ENCODE measurements at regions not wholly inside any gene's neighbourhood (a gene's known extent, or its start where the extent isn't known, plus 50 kb on each side); places are given as distances from the start of the nearest gene placed in this dataset.

- Histone ChIP-seq H3K4me3 (no peak overlapping the region), H3K27ac (no peak overlapping the region)
- DNase-seq (ENCODE audit: low spot score) = no peak
- TF ChIP-seq CTCF (IDR thresholded peaks at IDR 0.05) = no peak
Measured at GRCh38 chr7:156034397-156034796, 222.1 kb upstream of the SHH start.

DNA sequence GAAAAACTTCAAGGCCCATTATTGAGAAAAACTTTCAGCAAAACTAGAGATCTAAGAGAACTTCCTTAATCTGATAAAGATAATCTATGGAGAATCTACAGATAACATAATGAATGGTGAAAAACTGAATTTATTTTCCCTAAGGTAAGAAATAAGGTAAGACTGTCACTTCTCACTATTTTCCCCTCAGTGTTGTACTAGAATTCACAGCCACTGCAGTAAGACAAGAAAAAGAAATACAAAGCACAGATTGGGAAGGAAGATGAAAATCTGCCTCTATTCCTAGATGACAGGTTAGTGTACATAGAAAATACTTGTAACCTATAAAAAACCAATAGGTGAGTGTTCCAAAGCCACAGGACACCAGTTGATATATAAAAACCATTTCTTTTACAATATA is 220.7 kb upstream of the SHH start:
- DNase-seq (ENCODE audit: low spot score) = no peak
- Histone ChIP-seq H3K27ac (no peak overlapping the region), H3K4me3 (no peak overlapping the region)
- TF ChIP-seq CTCF (IDR thresholded peaks at IDR 0.05) = no peak

- no peak for DNase-seq (ENCODE audit: low spot score)
- H3K4me3 ChIP-seq = no peak overlapping the region
- no peak overlapping the region for H3K27ac ChIP-seq
- TF ChIP-seq CTCF (IDR thresholded peaks at IDR 0.05) = no peak
Measured at GRCh38 chr7:156031679-156032478, 219.6 kb upstream of the SHH start.

GRCh38 chr7:156029460-156030007 is 217.3 kb upstream of the SHH start:
- TF ChIP-seq CTCF (IDR thresholded peaks at IDR 0.05) = no peak
- Histone ChIP-seq H3K27ac (no peak overlapping the region), H3K4me3 (no peak overlapping the region)
- DNase-seq (ENCODE audit: low spot score) = no peak

DNA sequence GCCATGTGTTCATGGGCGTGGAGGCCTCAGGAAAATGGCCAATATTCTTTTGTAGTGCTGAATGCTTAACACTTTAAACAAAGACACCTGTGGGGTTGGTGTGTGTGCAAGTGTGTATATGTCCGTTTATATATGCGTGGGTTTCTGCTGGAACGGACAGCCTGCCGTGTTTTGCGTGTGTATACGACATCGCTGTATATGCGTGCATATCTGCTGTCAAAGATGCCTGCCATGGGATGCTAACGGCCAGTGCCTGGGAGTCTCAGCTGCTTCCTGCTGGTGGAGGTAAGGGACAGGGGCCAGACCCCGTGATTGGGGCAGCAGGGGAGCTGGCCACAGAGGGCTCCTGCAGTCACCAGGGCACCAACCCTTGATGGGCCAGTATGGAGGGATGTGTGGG is 216.3 kb upstream of the SHH start:
- Histone ChIP-seq H3K4me3 (no peak overlapping the region), H3K27ac (no peak overlapping the region)
- no peak for DNase-seq (ENCODE audit: low spot score)
- TF ChIP-seq CTCF (IDR thresholded peaks at IDR 0.05) = no peak

DNA sequence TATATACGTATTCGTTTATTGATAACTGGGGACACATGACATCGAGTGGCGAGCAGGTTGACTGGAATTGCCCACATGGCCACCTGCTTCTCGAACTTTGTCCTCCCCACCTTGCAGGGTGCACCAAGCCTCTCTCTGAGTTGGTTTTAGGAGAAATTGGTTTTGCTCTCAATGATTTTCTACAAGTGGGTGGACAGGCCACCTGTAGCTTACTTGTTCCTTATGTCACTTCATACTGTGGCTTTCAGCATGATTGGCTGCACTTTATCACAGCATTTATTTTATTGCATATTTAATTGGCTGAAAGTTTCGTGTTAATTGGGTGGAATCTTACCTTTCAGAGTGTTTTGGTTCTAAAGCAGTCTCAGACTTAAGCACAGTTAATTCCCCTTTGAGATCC is 215.6 kb upstream of the SHH start:
- no peak for DNase-seq (ENCODE audit: low spot score)
- no peak for TF ChIP-seq CTCF (IDR thresholded peaks at IDR 0.05)
- H3K27ac ChIP-seq = no peak overlapping the region
- H3K4me3 ChIP-seq = no peak overlapping the region

DNA sequence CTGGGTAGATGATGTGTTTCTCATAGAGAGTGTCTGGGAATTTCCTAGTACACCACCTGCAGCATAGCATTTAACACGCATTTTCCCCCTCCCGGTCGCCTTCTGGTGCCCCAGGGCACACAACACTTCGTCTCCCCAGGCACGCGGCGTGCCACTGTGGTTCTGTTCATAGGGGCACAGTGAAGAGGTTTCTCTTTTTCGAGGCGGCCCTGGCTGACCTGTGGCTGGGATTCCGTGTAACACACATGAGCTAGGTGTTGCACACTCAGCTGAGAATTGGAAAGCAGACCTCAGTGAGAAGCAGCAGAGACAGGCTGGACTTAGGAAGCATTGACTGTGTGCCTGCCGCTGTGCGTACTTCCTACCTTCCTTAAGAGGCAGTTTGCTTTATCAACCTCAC is 214.3 kb upstream of the SHH start:
- no peak for TF ChIP-seq CTCF (IDR thresholded peaks at IDR 0.05)
- DNase-seq (ENCODE audit: low spot score) = no peak
- Histone ChIP-seq H3K4me3 (no peak overlapping the region), H3K27ac (no peak overlapping the region)

Measured in coronary artery (tissue), 2 donors.